HG03060 (cell line): ENCODE measurements at regions not wholly inside any gene's neighbourhood (a gene's known extent, or its start where the extent isn't known, plus 50 kb on each side); places are given as distances from the start of the nearest gene placed in this dataset.
A peak's percentile ranks its signal among the peaks of the same experiment; 100 is the strongest.

ENCODE experiments used
- ATAC-seq: cut with Tn5 transposase; IDR thresholded peaks from one replicate; pipeline ENCODE4 v1.9.1; 2021; ENCODE audit warnings: low read depth, moderate number of reproducible peaks; ENCODE audit not compliant: unreplicated experiment

- no peak for ATAC-seq
Measured at GRCh38 chr13:74046431-74046830, 87.8 kb downstream of the KLF12 start.

- ATAC-seq: no peak
Measured at GRCh38 chr13:74045583-74045982, 88.6 kb downstream of the KLF12 start.

- no peak for ATAC-seq
Measured at GRCh38 chr13:74043237-74043636, 91.0 kb downstream of the KLF12 start.

GRCh38 chr13:74040200-74040599 lies 94.0 kb downstream of the KLF12 start:
- peak; percentile 84 for ATAC-seq

- no peak for ATAC-seq
Measured at GRCh38 chr13:74039667-74040066, 94.5 kb downstream of the KLF12 start.

- ATAC-seq: no peak
Measured at GRCh38 chr13:74039154-74039553, 95.0 kb downstream of the KLF12 start.

GRCh38 chr13:74037762-74038161 lies 96.4 kb downstream of the KLF12 start:
- ATAC-seq: no peak

- ATAC-seq: no peak
Measured at GRCh38 chr13:74036373-74036772, 97.8 kb downstream of the KLF12 start.

- no peak for ATAC-seq
Measured at GRCh38 chr13:74035896-74036295, 98.3 kb downstream of the KLF12 start.

- no peak for ATAC-seq
Measured at GRCh38 chr13:74032325-74032724, 101.9 kb downstream of the KLF12 start.

GRCh38 chr13:74027161-74027779 lies 106.9 kb downstream of the KLF12 start:
- ATAC-seq: peak; percentile 34

- ATAC-seq: peak; percentile 82
Measured at GRCh38 chr13:74026753-74027152, 107.5 kb downstream of the KLF12 start.

GRCh38 chr13:74025369-74025768 lies 108.8 kb downstream of the KLF12 start:
- ATAC-seq: no peak

GRCh38 chr13:74024856-74025255 lies 109.3 kb downstream of the KLF12 start:
- ATAC-seq: no peak

- ATAC-seq: no peak
Measured at GRCh38 chr13:74024314-74024713, 109.9 kb downstream of the KLF12 start.

- no peak for ATAC-seq
Measured at GRCh38 chr13:74023484-74023883, 110.7 kb downstream of the KLF12 start.

- ATAC-seq: no peak
Measured at GRCh38 chr13:74021505-74021904, 112.7 kb downstream of the KLF12 start.

- ATAC-seq: no peak
Measured at GRCh38 chr13:74018062-74018431, 116.2 kb downstream of the KLF12 start.

GRCh38 chr13:74017301-74018061 lies 116.7 kb downstream of the KLF12 start:
- ATAC-seq: peak; percentile 86

- ATAC-seq: no peak
Measured at GRCh38 chr13:74015137-74015536, 119.1 kb downstream of the KLF12 start.

GRCh38 chr13:74009100-74009668 lies 125.0 kb downstream of the KLF12 start:
- ATAC-seq: no peak

- no peak for ATAC-seq
Measured at GRCh38 chr13:74006666-74007065, 127.5 kb downstream of the KLF12 start.
